ENCODE measurements at regions not wholly inside any gene's neighbourhood (a gene's known extent, or its start where the extent isn't known, plus 50 kb on each side); places are given as distances from the start of the nearest gene placed in this dataset.
A peak's percentile ranks its signal among the peaks of the same experiment; 100 is the strongest.

- POLR2A ChIA-PET (ENCODE audit: low non-redundant PET) = no interaction called here
- DNase-seq (ENCODE audit: low spot score) = no peak
- CTCF ChIA-PET = interaction anchor here (0.7 kb wide), 1 partner anchor 27 kb away, joined by 4 read pairs; no protein-coding TSS in a partner anchor
- no peak overlapping the region for H3K27ac ChIP-seq
- no peak for TF ChIP-seq CTCF (conservative IDR thresholded peaks at IDR 0.05; ENCODE audit: low read depth)
Observed at GRCh38 chr4:110294165-110294564, 95.8 kb upstream of the ELOVL6 start.

- H3K27ac ChIP-seq = no peak overlapping the region
- CTCF ChIA-PET = no interaction called here
- no peak for DNase-seq (ENCODE audit: low spot score)
- POLR2A ChIA-PET (ENCODE audit: low non-redundant PET) = no interaction called here
- no peak for TF ChIP-seq CTCF (conservative IDR thresholded peaks at IDR 0.05; ENCODE audit: low read depth)
Observed at GRCh38 chr4:110292994-110293744, 94.8 kb upstream of the ELOVL6 start.

- no peak for DNase-seq (ENCODE audit: low spot score)
- POLR2A ChIA-PET (ENCODE audit: low non-redundant PET) = no interaction called here
- CTCF ChIA-PET = no interaction called here
- no peak overlapping the region for H3K27ac ChIP-seq
- TF ChIP-seq CTCF (conservative IDR thresholded peaks at IDR 0.05; ENCODE audit: low read depth) = no peak
Observed at GRCh38 chr4:110290511-110290910, 92.1 kb upstream of the ELOVL6 start.

- DNase-seq (ENCODE audit: low spot score) = no peak
- ChIA-PET CTCF (no interaction called here), POLR2A (ENCODE audit: low non-redundant PET) (no interaction called here)
- H3K27ac ChIP-seq = no peak overlapping the region
- TF ChIP-seq CTCF (conservative IDR thresholded peaks at IDR 0.05; ENCODE audit: low read depth) = no peak
Observed at GRCh38 chr4:110289601-110290100, 91.2 kb upstream of the ELOVL6 start.

- CTCF ChIA-PET = no interaction called here
- TF ChIP-seq CTCF (conservative IDR thresholded peaks at IDR 0.05; ENCODE audit: low read depth) = no peak
- POLR2A ChIA-PET (ENCODE audit: low non-redundant PET) = no interaction called here
- DNase-seq (ENCODE audit: low spot score) = peak; percentile 65
- no peak overlapping the region for H3K27ac ChIP-seq
Observed at GRCh38 chr4:110287130-110287529, 88.7 kb upstream of the ELOVL6 start.

- H3K27ac ChIP-seq = no peak overlapping the region
- DNase-seq (ENCODE audit: low spot score) = no peak
- CTCF ChIA-PET = interaction anchor here (0.6 to 0.8 kb wide), 2 partner anchors 66 to 158 kb away, joined by 3 read pairs; no protein-coding TSS in a partner anchor
- POLR2A ChIA-PET (ENCODE audit: low non-redundant PET) = no interaction called here
- TF ChIP-seq CTCF (conservative IDR thresholded peaks at IDR 0.05; ENCODE audit: low read depth) = no peak
Observed at GRCh38 chr4:110278127-110278526, 79.7 kb upstream of the ELOVL6 start.

Data from RWPE1 (cell line).